GM19452 (cell line): ENCODE measurements at regions not wholly inside any gene's neighbourhood (a gene's known extent, or its start where the extent isn't known, plus 50 kb on each side); places are given as distances from the start of the nearest gene placed in this dataset.
"Not testable (repeated sequence)": the region's sequence is repeated elsewhere in the genome, so short reads cannot be mapped to it uniquely, and the experiment has no call there.

Experiments used
- ATAC-seq: cut with Tn5 transposase; IDR thresholded peaks from one replicate; pipeline ENCODE4 v1.9.1; 2021; ENCODE audit not compliant: unreplicated experiment

- no peak for ATAC-seq
Observed at GRCh38 chr10:62585211-62585775, 211.1 kb downstream of the ZNF365 start.

- no peak for ATAC-seq
Observed at GRCh38 chr10:62587011-62587410, 212.8 kb downstream of the ZNF365 start.

DNA sequence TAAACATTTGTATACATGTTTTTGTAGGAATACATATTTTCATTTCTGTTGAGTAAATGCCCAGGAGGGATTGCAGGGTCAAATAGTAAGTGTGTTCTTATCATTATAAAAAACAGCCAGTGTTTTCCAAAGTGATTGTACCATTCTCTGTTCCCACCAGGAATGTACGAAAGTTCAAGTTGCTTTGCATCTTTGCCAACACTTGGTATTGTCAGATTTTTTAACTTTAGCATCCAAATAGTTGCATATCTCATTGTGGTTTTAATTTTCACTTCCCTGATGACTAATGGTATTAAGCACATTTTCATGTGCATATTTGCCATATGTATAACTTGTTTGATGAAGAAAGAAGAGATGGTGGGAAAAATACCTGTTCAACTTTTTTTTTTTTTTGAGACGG, 213.9 kb downstream of the ZNF365 start:
- ATAC-seq: no peak

DNA sequence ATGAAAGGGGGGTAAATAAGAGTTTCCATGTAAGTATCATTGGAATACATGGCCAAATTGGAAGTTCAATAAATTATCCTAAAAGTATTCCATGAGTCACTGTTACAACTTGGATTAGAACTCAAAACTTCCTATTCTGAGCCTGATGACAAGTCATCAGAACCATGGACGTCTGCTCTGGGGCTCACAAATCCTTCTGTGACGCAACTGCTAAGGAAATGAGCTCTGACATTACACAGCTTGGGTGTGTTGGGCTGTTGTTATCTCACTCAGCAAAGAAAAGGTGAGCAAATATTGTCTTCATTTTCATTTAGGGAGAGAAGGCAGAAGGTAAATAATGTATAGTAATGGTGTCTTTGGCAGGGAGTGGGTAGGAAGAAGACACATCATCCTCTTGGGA, 214.8 kb upstream of the ADO start:
- ATAC-seq: no peak

DNA sequence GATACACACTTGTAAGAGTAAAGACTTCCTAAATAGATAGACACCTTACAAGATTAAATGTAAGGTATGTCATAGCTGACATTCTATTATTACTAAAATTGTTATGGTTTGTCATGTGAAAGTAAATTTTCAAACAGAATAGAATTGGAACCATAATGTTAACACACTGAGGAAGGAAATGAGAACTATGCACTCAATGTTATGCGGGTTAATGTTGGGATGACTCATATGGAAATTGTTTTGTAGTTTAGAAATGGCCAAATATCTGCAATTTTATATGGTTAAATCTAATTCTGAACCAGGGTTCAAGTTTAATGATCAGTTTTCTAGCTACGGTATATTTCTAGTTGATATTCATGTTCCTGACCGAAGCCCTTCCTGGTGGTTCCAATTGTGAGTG, 214.2 kb upstream of the ADO start:
- no peak for ATAC-seq

- peak; percentile 80 for ATAC-seq
Observed at GRCh38 chr10:62594093-62594520, 210.4 kb upstream of the ADO start.

- ATAC-seq: no peak
Observed at GRCh38 chr10:62597226-62597625, 207.3 kb upstream of the ADO start.

DNA sequence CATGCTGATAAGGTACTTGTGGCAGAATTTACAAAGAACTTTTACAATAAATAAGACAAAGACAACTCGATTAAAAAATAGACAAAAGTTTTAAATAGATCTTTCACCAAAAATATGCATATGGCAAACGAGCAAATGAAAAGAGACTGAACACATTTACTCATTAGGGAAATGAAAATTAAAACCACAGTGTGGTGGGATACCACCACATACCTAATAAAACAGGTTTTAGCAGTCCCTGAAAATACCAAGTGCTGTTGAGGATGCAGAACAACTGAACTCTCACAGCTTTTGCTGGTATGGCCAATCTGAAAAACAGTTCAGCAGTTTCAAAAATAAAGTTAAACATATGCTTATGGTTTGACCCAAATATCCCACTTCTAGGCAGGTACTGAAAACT, 205.4 kb upstream of the ADO start:
- no peak for ATAC-seq

DNA sequence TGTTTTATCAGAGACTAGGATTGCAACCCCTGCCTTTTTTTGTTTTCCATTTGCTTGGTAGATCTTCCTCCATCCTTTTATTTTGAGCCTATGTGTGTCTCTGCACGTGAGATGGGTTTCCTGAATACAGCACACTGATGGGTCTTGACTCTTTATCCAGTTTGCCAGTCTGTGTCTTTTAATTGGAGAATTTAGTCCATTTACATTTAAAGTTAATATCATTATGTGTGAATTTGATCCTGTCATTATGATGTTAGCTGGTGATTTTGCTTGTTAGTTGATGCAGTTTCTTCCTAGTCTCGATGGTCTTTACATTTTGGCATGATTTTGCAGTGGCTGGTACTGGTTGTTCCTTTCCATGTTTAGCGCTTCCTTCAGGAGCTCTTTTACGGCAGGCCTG, 198.0 kb upstream of the ADO start:
- ATAC-seq: not testable (repeated sequence)

- not testable (repeated sequence) for ATAC-seq
Observed at GRCh38 chr10:62608189-62608875, 196.2 kb upstream of the ADO start.

- ATAC-seq: peak; percentile 64
Observed at GRCh38 chr10:62610649-62611229, 193.8 kb upstream of the ADO start.

DNA sequence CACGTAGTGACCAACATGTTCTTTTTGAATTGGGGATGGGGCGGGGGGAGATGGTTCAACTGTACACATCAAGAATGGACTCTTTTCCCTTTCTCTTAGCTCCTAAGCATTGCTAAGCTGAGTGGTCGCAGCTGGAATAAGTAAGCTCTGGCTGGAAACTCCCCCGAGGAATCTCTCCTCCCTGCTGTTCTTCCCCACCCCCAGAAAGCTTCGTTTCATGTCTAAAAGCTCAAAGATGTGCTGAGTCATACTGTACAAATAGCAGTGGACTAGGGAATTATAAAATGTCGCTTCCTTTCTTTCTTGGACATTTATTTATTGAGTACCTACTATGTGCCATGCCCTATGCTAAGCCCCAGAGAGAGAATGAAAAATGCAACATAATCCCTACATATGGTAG, 191.1 kb upstream of the ADO start:
- ATAC-seq: no peak

DNA sequence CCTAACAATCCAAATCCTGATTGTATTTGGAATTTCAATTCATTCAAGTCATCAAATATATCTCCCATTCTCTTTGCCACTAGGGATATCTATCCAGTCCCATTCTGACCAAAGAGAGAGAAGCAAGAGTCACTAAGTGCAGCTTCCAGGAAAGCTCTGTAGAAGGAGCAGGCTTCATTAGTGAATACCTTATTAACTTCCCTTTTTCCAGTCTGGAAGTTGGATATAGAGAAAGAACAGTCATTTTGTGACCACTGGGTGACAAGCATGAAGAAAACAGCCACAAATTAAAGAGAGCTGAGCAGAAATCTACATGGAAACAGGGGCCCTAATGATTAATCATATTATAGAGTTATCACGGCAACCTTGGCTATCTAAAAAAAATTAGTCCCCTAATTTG, 190.7 kb upstream of the ADO start:
- no peak for ATAC-seq

- ATAC-seq: peak; percentile 50
Observed at GRCh38 chr10:62614389-62615157, 189.9 kb upstream of the ADO start.

- ATAC-seq: no peak
Observed at GRCh38 chr10:62616885-62617590, 187.5 kb upstream of the ADO start.

DNA sequence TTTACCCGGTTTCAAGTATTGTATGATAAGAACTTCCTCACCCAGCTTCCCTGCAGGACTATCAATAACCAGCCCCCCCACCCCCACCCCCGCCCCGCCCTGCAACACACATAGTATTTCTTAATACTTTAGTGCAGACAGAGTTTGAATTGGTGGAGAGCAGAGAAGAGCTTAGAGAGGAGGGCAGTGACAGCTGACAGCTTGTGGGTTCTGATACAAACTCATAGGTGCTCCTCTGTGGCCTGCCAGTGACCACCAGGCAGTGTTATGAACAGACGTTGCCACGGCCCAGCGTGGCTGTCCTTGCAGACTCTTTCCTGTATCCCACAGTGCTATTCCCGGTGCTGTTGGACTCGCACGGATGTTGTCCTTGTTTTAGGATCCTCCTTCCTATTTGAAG, 186.9 kb upstream of the ADO start:
- no peak for ATAC-seq

DNA sequence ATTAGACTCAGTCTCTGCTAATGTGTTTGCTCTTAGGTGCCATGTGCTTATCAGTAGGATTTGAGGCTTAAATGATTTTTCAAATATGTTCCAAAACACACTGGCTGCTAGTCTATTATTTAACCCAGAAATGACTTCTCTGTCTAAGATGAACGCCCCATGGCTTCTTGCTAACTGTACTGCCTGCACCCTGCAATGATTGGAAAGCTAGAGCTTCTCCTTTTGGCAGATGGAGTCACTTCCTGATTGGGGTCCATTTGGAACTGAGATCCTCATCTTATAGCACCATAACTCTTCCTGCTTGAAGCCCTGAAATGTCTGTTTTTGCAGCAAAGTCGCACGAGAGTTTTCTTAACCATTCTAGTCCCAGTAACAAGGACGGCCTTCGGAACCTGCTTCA, 186.5 kb upstream of the ADO start:
- no peak for ATAC-seq

- peak; percentile 50 for ATAC-seq
Observed at GRCh38 chr10:62618576-62619412, 185.7 kb upstream of the ADO start.

- ATAC-seq: peak; percentile 25
Observed at GRCh38 chr10:62619413-62619738, 185.1 kb upstream of the ADO start.

- no peak for ATAC-seq
Observed at GRCh38 chr10:62620491-62620890, 184.0 kb upstream of the ADO start.

GRCh38 chr10:62623223-62623622, 181.3 kb upstream of the ADO start:
- ATAC-seq: no peak
